ENCODE measurements at regions not wholly inside any gene's neighbourhood (a gene's known extent, or its start where the extent isn't known, plus 50 kb on each side); places are given as distances from the start of the nearest gene placed in this dataset.

- DNase-seq: no peak
These were observed 183.4 kb upstream of the SNX7 start for GRCh38 chr1:98478121-98478520.

- DNase-seq: no peak
These were observed 188.6 kb upstream of the SNX7 start for GRCh38 chr1:98472878-98473277.

GRCh38 chr1:98471633-98472032 lies 189.9 kb upstream of the SNX7 start:
- no peak for DNase-seq

GRCh38 chr1:98468111-98468717 lies 193.3 kb upstream of the SNX7 start:
- DNase-seq: peak; percentile 36

GRCh38 chr1:98467586-98467985 lies 193.9 kb upstream of the SNX7 start:
- DNase-seq: no peak

GRCh38 chr1:98467122-98467521 lies 194.4 kb upstream of the SNX7 start:
- DNase-seq: no peak

GRCh38 chr1:98461873-98462385 lies 199.6 kb upstream of the SNX7 start:
- no peak for DNase-seq

GRCh38 chr1:98460136-98460535 lies 201.4 kb upstream of the SNX7 start:
- DNase-seq: no peak

GRCh38 chr1:98459486-98459870 lies 202.0 kb upstream of the SNX7 start:
- DNase-seq: no peak

- DNase-seq: no peak
These were observed 202.7 kb upstream of the SNX7 start for GRCh38 chr1:98458511-98459485.

- DNase-seq: no peak
These were observed 204.3 kb upstream of the SNX7 start for GRCh38 chr1:98457248-98457647.

- DNase-seq: no peak
These were observed 206.9 kb upstream of the SNX7 start for GRCh38 chr1:98454666-98455065.

- no peak for DNase-seq
These were observed 208.5 kb upstream of the SNX7 start for GRCh38 chr1:98453066-98453465.

- no peak for DNase-seq
These were observed 209.4 kb upstream of the SNX7 start for GRCh38 chr1:98452162-98452561.

GRCh38 chr1:98441281-98441680 lies 220.2 kb upstream of the SNX7 start:
- no peak for DNase-seq

- no peak for DNase-seq
These were observed 222.1 kb upstream of the SNX7 start for GRCh38 chr1:98439471-98439870.

- no peak for DNase-seq
These were observed 224.0 kb upstream of the SNX7 start for GRCh38 chr1:98437540-98437939.

- DNase-seq: no peak
These were observed 224.5 kb upstream of the SNX7 start for GRCh38 chr1:98437011-98437410.

- DNase-seq: no peak
These were observed 231.5 kb upstream of the SNX7 start for GRCh38 chr1:98429965-98430443.

- no peak for DNase-seq
These were observed 232.7 kb upstream of the SNX7 start for GRCh38 chr1:98428864-98429263.

GRCh38 chr1:98427664-98428063 lies 233.9 kb upstream of the SNX7 start:
- DNase-seq: no peak

GRCh38 chr1:98426092-98426491 lies 235.4 kb upstream of the SNX7 start:
- no peak for DNase-seq

- DNase-seq: no peak
These were observed 238.7 kb upstream of the SNX7 start for GRCh38 chr1:98422816-98423215.

- no peak for DNase-seq
These were observed 240.5 kb upstream of the SNX7 start for GRCh38 chr1:98421085-98421435.
